VCaP (cell line): ENCODE measurements at regions not wholly inside any gene's neighbourhood (a gene's known extent, or its start where the extent isn't known, plus 50 kb on each side); places are given as distances from the start of the nearest gene placed in this dataset.

Experiments
- H3K27ac ChIP-seq: fragments of 450-650 bp; 2 replicates; pipeline ENCODE4 v1.5.1; 2017
- TF ChIP-seq, protein P1 (sequence below): fragments of 450-650 bp; conservative IDR thresholded peaks from 2 replicates; pipeline ENCODE4 v1.5.1; 2017; ENCODE audit warnings: mild to moderate bottlenecking, moderate library complexity

DNA sequence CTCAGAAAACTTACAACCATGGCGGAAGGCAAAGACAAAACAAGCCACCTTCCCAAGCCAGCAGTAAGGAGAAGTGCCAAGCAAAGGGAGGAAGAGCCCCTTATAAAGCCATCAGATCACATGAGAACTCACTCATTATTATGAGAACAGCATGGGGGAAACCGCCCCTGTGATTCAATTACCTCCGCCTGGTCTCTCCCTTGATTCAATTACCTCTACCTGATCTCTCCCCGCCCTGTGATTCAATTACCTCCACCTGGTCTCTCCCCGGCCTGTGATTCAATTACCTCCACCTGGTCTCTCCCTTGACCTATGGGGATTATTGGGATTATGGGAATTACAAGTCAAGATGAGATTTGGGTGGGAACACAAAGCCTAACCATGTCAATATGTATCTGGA lies 467.3 kb upstream of the FTMT start:
- TF ChIP-seq, protein P1, sequence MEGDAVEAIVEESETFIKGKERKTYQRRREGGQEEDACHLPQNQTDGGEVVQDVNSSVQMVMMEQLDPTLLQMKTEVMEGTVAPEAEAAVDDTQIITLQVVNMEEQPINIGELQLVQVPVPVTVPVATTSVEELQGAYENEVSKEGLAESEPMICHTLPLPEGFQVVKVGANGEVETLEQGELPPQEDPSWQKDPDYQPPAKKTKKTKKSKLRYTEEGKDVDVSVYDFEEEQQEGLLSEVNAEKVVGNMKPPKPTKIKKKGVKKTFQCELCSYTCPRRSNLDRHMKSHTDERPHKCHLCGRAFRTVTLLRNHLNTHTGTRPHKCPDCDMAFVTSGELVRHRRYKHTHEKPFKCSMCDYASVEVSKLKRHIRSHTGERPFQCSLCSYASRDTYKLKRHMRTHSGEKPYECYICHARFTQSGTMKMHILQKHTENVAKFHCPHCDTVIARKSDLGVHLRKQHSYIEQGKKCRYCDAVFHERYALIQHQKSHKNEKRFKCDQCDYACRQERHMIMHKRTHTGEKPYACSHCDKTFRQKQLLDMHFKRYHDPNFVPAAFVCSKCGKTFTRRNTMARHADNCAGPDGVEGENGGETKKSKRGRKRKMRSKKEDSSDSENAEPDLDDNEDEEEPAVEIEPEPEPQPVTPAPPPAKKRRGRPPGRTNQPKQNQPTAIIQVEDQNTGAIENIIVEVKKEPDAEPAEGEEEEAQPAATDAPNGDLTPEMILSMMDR, result no peak

DNA sequence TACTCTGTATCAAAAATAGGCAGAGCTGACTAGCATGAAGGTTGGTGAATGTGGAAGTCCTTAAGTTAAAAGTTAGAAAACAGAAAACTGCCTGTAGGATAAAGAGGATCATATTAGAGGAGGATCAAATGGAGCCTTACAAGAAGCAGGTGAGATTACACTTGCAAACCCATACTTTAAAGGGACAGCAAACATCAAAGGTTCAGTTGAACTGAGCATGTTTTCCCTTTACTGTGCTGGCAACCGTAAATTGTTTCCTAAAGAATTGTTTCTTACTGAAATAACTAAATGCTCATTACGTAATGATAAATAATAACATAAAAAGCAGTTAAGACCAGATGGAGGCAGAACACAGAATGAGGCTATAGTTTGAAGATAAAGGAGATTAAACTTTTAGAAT lies 465.3 kb upstream of the FTMT start:
- TF ChIP-seq, protein P1, result no peak
- no peak overlapping the region for H3K27ac ChIP-seq

More for the DNA sequence above, 467.3 kb upstream of the FTMT start:
- H3K27ac ChIP-seq, result no peak overlapping the region

DNA sequence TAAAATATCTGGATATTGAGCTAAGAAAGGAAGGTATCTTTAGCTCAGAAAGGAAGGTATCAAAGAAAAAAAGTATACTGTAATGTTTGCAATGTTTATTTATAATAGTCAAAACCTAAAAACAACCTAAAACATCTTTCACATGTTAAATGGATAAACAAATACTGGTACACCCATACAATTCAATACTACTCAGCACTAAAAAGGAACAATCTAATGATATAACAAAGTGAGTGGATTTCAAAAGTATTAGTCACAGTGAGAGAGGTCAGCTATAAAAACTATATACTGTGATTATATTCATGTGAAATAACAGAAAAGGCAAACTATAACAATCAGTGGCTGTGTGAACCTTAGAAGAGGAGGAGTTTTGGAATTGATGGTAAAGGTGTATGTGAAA lies 455.0 kb upstream of the FTMT start:
- no peak overlapping the region for H3K27ac ChIP-seq

DNA sequence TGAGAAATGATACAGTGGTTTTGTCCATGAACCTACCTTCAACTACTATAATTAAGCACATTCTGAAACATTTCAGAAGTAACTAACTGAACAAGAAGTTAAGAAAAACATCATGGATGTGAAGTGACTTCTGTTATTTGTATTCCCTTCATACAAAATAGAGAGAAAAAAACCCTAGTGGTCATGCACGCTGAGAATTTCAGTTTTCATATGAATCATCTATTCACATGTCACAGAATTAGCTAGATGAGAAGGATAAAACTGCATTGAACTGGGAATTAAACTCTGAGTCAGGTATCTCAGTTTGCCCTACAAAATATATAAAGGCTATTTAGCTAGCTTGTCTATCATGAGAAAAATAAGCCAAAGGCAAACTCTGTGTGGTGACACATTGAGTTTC lies 451.8 kb upstream of the FTMT start:
- TF ChIP-seq, protein P1, result no peak
- H3K27ac ChIP-seq, result no peak overlapping the region

More for the DNA sequence above, 455.0 kb upstream of the FTMT start:
- TF ChIP-seq, protein P1, result no peak

DNA sequence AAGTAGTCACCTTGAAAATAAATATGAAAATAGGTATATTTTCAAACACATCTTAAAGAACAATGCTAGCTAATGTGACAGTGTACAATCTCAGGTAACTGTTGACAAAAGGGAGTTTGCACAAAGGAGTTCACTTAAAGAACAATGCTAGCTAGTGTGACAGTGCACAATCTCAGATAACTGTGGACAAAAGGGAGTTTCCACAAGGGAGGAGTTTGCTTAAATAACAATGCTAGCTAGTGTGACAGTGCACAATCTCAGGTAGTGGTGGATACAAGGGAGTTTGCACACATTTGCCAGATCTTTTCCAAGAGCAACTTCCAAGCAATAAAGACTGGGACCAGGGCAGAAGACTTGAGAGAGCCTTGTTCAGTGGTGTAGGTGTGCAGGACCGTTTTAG lies 442.9 kb upstream of the FTMT start:
- H3K27ac ChIP-seq, result no peak overlapping the region
- TF ChIP-seq, protein P1, result no peak

DNA sequence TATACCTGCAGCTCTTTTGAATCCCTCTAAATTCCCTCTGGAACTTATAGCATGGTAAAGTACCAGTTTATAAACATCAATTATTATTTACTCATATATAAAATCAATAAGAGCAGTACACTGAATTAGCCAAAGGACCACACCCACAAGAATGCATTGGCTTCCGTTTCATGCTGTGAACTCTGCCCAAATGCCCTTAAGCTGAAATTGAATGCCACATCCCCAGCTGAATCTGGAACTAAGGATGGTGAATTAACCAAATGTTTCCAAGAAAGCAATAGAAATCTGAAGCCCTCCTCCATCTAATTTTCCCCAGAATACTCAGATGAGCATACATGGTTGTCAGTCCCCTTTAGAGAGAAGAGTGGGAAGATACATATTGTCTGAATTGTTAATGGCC lies 436.4 kb upstream of the FTMT start:
- no peak overlapping the region for H3K27ac ChIP-seq
- TF ChIP-seq, protein P1, result no peak

DNA sequence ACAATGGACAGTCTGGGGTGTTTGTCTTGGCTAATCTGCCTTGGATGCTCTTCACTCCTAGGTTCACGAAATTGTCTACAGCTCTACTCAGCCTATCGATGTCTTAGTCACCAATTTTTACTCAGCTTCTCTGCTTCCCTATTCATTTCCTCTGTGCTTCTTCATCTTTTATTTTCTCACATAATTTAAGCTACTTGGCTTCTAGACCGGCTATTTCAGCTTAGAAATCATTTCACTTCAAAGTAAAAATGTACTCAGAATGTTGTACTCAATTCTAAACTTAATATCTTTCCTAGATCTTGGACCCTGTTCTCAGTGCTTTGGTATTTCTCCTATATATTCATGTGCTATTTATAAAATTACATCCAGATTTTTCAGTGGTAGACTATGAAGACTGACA lies 430.0 kb upstream of the FTMT start:
- TF ChIP-seq, protein P1, result no peak
- no peak overlapping the region for H3K27ac ChIP-seq

DNA sequence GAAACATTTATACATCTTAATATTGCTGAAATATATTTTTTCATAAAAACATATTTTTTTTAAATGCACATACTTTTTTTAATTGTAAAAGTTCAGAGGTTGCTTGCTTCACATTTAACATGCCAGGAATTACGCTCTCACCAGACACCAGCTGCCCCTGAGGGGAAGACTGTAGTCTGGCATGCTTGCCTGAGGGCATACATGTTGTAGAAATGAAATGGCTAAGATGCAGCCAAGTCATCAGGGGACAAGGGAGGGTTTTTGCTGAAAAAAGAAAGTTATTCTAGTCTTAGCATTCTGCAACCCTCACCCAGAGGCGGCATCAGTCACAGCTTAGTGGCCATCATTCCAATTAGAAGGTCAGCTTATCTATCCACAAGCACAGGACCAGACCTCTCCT lies 426.7 kb upstream of the FTMT start:
- no peak overlapping the region for H3K27ac ChIP-seq
- TF ChIP-seq, protein P1, result no peak
